GM23338 (cell line): ENCODE measurements at regions not wholly inside any gene's neighbourhood (a gene's known extent, or its start where the extent isn't known, plus 50 kb on each side); places are given as distances from the start of the nearest gene placed in this dataset.

Source experiments
- ATAC-seq: fragments of 200-7000 bp; cut with Tn5 transposase; 3 replicates; pipeline ENCODE4 v1.9.1; 2020
- DNase-seq: peaks from one replicate; pipeline ENCODE4 v3.0.0-alpha.2; 2015; ENCODE audit warnings: low spot score
- H2AFZ ChIP-seq: fragments of 200-600 bp; sonication (generic); 2 replicates; pipeline ENCODE4 v1.8.0; 2016; ENCODE audit warnings: antibody characterized with exemption, mild to moderate bottlenecking, moderate library complexity
- H3F3A ChIP-seq: fragments of 200-600 bp; sonication (generic); replicated peaks from 2 replicates; pipeline ENCODE4 v1.8.0; 2017; ENCODE audit warnings: antibody characterized with exemption, mixed run types, low read depth
- H3K27ac ChIP-seq: fragments of 200-600 bp; sonication (generic); 2 replicates; pipeline ENCODE4 v1.6.1; 2016; ENCODE audit warnings: low read depth
- H3K27me3 ChIP-seq: fragments of 200-600 bp; sonication (generic); 2 replicates; pipeline ENCODE4 v1.8.0; 2016; ENCODE audit warnings: mild to moderate bottlenecking, mixed run types, moderate library complexity; ENCODE audit not compliant: insufficient read depth
- H3K36me3 ChIP-seq: fragments of 200-600 bp; sonication (generic); 2 replicates; pipeline ENCODE4 v1.8.0; 2016; ENCODE audit warnings: mild to moderate bottlenecking; ENCODE audit not compliant: insufficient read depth
- H3K4me1 ChIP-seq: fragments of 200-600 bp; sonication (generic); 2 replicates; pipeline ENCODE4 v1.8.0; 2016; ENCODE audit warnings: mild to moderate bottlenecking, moderate library complexity; ENCODE audit not compliant: insufficient read depth
- H3K4me2 ChIP-seq: fragments of 200-600 bp; sonication (generic); 2 replicates; pipeline ENCODE4 v1.7.1; 2017; ENCODE audit warnings: mixed run types
- H3K4me3 ChIP-seq: fragments of 200-600 bp; sonication (generic); 2 replicates; pipeline ENCODE4 v1.6.1; 2016; ENCODE audit warnings: mixed run types
- H3K79me2 ChIP-seq: fragments of 200-600 bp; sonication (generic); replicated peaks from 2 replicates; pipeline ENCODE4 v1.8.0; 2017; ENCODE audit warnings: mild to moderate bottlenecking; ENCODE audit not compliant: insufficient read depth
- H3K9me2 ChIP-seq: fragments of 200-600 bp; sonication (generic); 2 replicates; pipeline ENCODE4 v1.8.0; 2017; ENCODE audit not compliant: insufficient read depth
- H4K20me1 ChIP-seq: fragments of 200-600 bp; sonication (generic); replicated peaks from 2 replicates; pipeline ENCODE4 v1.8.0; 2017; ENCODE audit warnings: mild to moderate bottlenecking; ENCODE audit not compliant: insufficient read depth
- H3K27ac Mint-ChIP-seq: 2 replicates; pipeline ENCODE4 v1.8.0; 2020; ENCODE audit warnings: inconsistent platforms, mild to moderate bottlenecking, moderate library complexity, mixed read lengths
- H3K27me3 Mint-ChIP-seq: 3 replicates; pipeline ENCODE4 v1.8.0; 2022; ENCODE audit warnings: low read depth, mild to moderate bottlenecking, moderate library complexity, mixed read lengths, inconsistent platforms; ENCODE audit not compliant: insufficient read depth, poor library complexity
- H3K36me3 Mint-ChIP-seq: 3 replicates; pipeline ENCODE4 v1.8.0; 2021; ENCODE audit warnings: low read depth, mild to moderate bottlenecking, inconsistent platforms, moderate library complexity, mixed read lengths
- H3K4me1 Mint-ChIP-seq: 3 replicates; pipeline ENCODE4 v1.8.0; 2020; ENCODE audit warnings: mild to moderate bottlenecking, inconsistent platforms, mixed read lengths
- H3K4me3 Mint-ChIP-seq: 3 replicates; pipeline ENCODE4 v1.8.0; 2021; ENCODE audit warnings: moderate library complexity, mild to moderate bottlenecking, inconsistent platforms, mixed read lengths
- H3K9me3 Mint-ChIP-seq: 3 replicates; pipeline ENCODE4 v1.8.0; 2020; ENCODE audit warnings: moderate library complexity, mild to moderate bottlenecking, inconsistent platforms, mixed read lengths
- CREB1 ChIP-seq: fragments of 250-450 bp; sonication (Bioruptor Pico); IDR thresholded peaks from 2 replicates; pipeline ENCODE4 v1.5.0; 2020; ENCODE audit warnings: low read depth, mild to moderate bottlenecking, moderate library complexity
- CTCF ChIP-seq, 2 experiments: fragments of 200-600 bp in 1 of 2; sonication (generic) in 1 of 2; conservative IDR thresholded peaks; 2 replicates each; pipeline versions ENCODE4 v1.5.1 to v1.6.1; 2016 to 2017; ENCODE audit warnings: antibody characterized with exemption in 2 of 2, low read depth in 2 of 2, mild to moderate bottlenecking in 2 of 2, moderate library complexity in 1 of 2
- EZH2 ChIP-seq: fragments of 200-600 bp; sonication (generic); IDR thresholded peaks from one replicate; pipeline ENCODE4 v1.8.0; 2017; ENCODE audit warnings: antibody characterized with exemption, mild to moderate bottlenecking, low read depth; ENCODE audit not compliant: unreplicated experiment
- EZH2phosphoT487 ChIP-seq: fragments of 200-600 bp; sonication (generic); IDR thresholded peaks from one replicate; pipeline ENCODE4 v1.8.1; 2018; ENCODE audit warnings: antibody characterized with exemption; ENCODE audit not compliant: unreplicated experiment
- JUNB ChIP-seq: IDR thresholded peaks from one replicate; pipeline ENCODE4 v1.6.1; 2016; ENCODE audit warnings: antibody characterized with exemption; ENCODE audit not compliant: unreplicated experiment
- NANOG ChIP-seq: IDR thresholded peaks from 2 replicates; pipeline ENCODE4 v1.6.1; 2016; ENCODE audit warnings: antibody characterized with exemption, borderline replicate concordance
- POLR2AphosphoS5 ChIP-seq: IDR thresholded peaks from 2 replicates; pipeline ENCODE4 v1.6.1; 2016; ENCODE audit warnings: antibody characterized with exemption, low read depth
- REST ChIP-seq: IDR thresholded peaks from one replicate; pipeline ENCODE4 v1.6.1; 2018; ENCODE audit warnings: antibody characterized with exemption; ENCODE audit not compliant: unreplicated experiment
- STAT1 ChIP-seq: IDR thresholded peaks from one replicate; pipeline ENCODE4 v1.6.1; 2016; ENCODE audit warnings: antibody characterized with exemption; ENCODE audit not compliant: unreplicated experiment
- ZNF114 ChIP-seq: fragments of 250-450 bp; sonication (Bioruptor Pico); IDR thresholded peaks from 2 replicates; pipeline ENCODE4 v1.5.0; 2020; ENCODE audit warnings: mild to moderate bottlenecking, moderate library complexity
- ZNF331 ChIP-seq: fragments of 250-450 bp; sonication (Bioruptor Pico); IDR thresholded peaks from 2 replicates; pipeline ENCODE4 v1.5.0; 2020; ENCODE audit warnings: low read depth, mild to moderate bottlenecking, moderate library complexity
- TF ChIP-seq, protein P1 (sequence below): IDR thresholded peaks from 2 replicates; pipeline ENCODE4 v1.6.1; 2016; ENCODE audit warnings: antibody characterized with exemption
- TF ChIP-seq, protein P2 (sequence below): fragments of 250-450 bp; sonication (Bioruptor Pico); IDR thresholded peaks from 2 replicates; pipeline ENCODE4 v1.5.0; 2020; ENCODE audit warnings: mild to moderate bottlenecking, moderate library complexity

- Histone ChIP-seq H4K20me1 (no peaks in the 10 kb centered on the region), H3K4me3 (no peak overlapping the region), H3K4me1 (no peaks in the 10 kb centered on the region), H3F3A (no peaks in the 10 kb centered on the region), H3K36me3 (no peaks in the 10 kb centered on the region), H3K27ac (no peak overlapping the region), H3K9me2 (no peaks in the 10 kb centered on the region; the same call in 1 of the 2 replicates), H2AFZ (no peak overlapping the region), H3K79me2 (no peaks in the 10 kb centered on the region), H3K27me3 (no peaks in the 10 kb centered on the region), H3K4me2 (no peak overlapping the region)
- DNase-seq (no peak), ATAC-seq (no peak)
- Mint-ChIP-seq H3K4me1 (no peaks in the 10 kb centered on the region), H3K4me3 (no peak overlapping the region), H3K27ac (no peak overlapping the region), H3K9me3 (0 out of 3 replicates have a peak, but pooled peaks cover 2% of the 10 kb centered on the region), H3K36me3 (no peaks in the 10 kb centered on the region), H3K27me3 (no peaks in the 10 kb centered on the region)
- TF ChIP-seq POLR2AphosphoS5, result no peak
- no peak for TF ChIP-seq EZH2
- no peak for TF ChIP-seq REST
- TF ChIP-seq, protein P1, sequence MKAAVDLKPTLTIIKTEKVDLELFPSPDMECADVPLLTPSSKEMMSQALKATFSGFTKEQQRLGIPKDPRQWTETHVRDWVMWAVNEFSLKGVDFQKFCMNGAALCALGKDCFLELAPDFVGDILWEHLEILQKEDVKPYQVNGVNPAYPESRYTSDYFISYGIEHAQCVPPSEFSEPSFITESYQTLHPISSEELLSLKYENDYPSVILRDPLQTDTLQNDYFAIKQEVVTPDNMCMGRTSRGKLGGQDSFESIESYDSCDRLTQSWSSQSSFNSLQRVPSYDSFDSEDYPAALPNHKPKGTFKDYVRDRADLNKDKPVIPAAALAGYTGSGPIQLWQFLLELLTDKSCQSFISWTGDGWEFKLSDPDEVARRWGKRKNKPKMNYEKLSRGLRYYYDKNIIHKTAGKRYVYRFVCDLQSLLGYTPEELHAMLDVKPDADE, result no peak
- no peak for TF ChIP-seq NANOG
- no peak for TF ChIP-seq ZNF331
- no peak for TF ChIP-seq CREB1 (CRISPR knock-in tag)
- TF ChIP-seq CTCF (conservative IDR thresholded peaks at IDR 0.05; ENCODE audit: low read depth in 2 of 2), result no peak
- TF ChIP-seq JUNB, result no peak
- TF ChIP-seq STAT1, result no peak
- TF ChIP-seq, protein P2, sequence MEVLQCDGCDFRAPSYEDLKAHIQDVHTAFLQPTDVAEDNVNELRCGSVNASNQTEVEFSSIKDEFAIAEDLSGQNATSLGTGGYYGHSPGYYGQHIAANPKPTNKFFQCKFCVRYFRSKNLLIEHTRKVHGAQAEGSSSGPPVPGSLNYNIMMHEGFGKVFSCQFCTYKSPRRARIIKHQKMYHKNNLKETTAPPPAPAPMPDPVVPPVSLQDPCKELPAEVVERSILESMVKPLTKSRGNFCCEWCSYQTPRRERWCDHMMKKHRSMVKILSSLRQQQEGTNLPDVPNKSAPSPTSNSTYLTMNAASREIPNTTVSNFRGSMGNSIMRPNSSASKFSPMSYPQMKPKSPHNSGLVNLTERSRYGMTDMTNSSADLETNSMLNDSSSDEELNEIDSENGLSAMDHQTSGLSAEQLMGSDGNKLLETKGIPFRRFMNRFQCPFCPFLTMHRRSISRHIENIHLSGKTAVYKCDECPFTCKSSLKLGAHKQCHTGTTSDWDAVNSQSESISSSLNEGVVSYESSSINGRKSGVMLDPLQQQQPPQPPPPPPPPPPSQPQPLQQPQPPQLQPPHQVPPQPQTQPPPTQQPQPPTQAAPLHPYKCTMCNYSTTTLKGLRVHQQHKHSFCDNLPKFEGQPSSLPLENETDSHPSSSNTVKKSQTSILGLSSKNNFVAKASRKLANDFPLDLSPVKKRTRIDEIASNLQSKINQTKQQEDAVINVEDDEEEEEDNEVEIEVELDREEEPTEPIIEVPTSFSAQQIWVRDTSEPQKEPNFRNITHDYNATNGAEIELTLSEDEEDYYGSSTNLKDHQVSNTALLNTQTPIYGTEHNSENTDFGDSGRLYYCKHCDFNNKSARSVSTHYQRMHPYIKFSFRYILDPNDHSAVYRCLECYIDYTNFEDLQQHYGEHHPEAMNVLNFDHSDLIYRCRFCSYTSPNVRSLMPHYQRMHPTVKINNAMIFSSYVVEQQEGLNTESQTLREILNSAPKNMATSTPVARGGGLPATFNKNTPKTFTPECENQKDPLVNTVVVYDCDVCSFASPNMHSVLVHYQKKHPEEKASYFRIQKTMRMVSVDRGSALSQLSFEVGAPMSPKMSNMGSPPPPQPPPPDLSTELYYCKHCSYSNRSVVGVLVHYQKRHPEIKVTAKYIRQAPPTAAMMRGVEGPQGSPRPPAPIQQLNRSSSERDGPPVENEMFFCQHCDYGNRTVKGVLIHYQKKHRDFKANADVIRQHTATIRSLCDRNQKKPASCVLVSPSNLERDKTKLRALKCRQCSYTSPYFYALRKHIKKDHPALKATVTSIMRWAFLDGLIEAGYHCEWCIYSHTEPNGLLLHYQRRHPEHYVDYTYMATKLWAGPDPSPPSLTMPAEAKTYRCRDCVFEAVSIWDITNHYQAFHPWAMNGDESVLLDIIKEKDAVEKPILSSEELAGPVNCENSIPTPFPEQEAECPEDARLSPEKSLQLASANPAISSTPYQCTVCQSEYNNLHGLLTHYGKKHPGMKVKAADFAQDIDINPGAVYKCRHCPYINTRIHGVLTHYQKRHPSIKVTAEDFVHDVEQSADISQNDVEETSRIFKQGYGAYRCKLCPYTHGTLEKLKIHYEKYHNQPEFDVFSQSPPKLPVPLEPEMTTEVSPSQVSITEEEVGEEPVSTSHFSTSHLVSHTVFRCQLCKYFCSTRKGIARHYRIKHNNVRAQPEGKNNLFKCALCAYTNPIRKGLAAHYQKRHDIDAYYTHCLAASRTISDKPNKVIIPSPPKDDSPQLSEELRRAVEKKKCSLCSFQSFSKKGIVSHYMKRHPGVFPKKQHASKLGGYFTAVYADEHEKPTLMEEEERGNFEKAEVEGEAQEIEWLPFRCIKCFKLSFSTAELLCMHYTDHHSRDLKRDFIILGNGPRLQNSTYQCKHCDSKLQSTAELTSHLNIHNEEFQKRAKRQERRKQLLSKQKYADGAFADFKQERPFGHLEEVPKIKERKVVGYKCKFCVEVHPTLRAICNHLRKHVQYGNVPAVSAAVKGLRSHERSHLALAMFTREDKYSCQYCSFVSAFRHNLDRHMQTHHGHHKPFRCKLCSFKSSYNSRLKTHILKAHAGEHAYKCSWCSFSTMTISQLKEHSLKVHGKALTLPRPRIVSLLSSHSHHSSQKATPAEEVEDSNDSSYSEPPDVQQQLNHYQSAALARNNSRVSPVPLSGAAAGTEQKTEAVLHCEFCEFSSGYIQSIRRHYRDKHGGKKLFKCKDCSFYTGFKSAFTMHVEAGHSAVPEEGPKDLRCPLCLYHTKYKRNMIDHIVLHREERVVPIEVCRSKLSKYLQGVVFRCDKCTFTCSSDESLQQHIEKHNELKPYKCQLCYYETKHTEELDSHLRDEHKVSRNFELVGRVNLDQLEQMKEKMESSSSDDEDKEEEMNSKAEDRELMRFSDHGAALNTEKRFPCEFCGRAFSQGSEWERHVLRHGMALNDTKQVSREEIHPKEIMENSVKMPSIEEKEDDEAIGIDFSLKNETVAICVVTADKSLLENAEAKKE (CRISPR knock-in tag), result no peak
- TF ChIP-seq EZH2phosphoT487, result no peak
- no peak for TF ChIP-seq ZNF114
Measured at GRCh38 chr3:73215901-73216300, 154.4 kb downstream of the EBLN2 start.
